HCT116 (cell line): ENCODE measurements at regions not wholly inside any gene's neighbourhood (a gene's known extent, or its start where the extent isn't known, plus 50 kb on each side); places are given as distances from the start of the nearest gene placed in this dataset.

ENCODE experiments used
- CTCF ChIP-seq, 3 experiments: fragments of 200-600 bp in 1 of 3; sonication (generic) in 1 of 3; IDR thresholded peaks in 2 of 3; conservative IDR thresholded peaks in 1 of 3; 2 replicates each; pipeline ENCODE4 v1.5.1; 2012 to 2017; ENCODE audit warnings: low read depth in 2 of 3, low read length in 2 of 3, antibody characterized with exemption in 1 of 3, borderline replicate concordance in 1 of 3, control low read depth in 1 of 3, mild to moderate bottlenecking in 1 of 3, mixed read lengths in 1 of 3, mixed run types in 1 of 3, moderate library complexity in 1 of 3; ENCODE audit not compliant: insufficient read depth in 1 of 3
- ELF1 ChIP-seq: IDR thresholded peaks from 2 replicates; pipeline ENCODE4 v1.6.1; 2012; ENCODE audit warnings: low read depth, borderline replicate concordance
- EZH2 ChIP-seq: fragments of 200-600 bp; sonication (generic); IDR thresholded peaks from 2 replicates; pipeline ENCODE4 v1.6.1; 2017; ENCODE audit warnings: antibody characterized with exemption, mixed run types
- EZH2phosphoT487 ChIP-seq: fragments of 200-600 bp; IDR thresholded peaks from 2 replicates; pipeline ENCODE4 v1.6.1; 2018; ENCODE audit warnings: antibody characterized with exemption, borderline replicate concordance
- MAX ChIP-seq: IDR thresholded peaks from 2 replicates; pipeline ENCODE4 v1.6.1; 2012
- POLR2A ChIP-seq: IDR thresholded peaks from 2 replicates; pipeline ENCODE4 v1.7.0; 2011; ENCODE audit warnings: borderline replicate concordance; ENCODE audit not compliant: insufficient read depth, insufficient read length; ENCODE audit errors: extremely low read depth
- POLR2AphosphoS5 ChIP-seq: IDR thresholded peaks from 2 replicates; pipeline ENCODE4 v1.6.1; 2011; ENCODE audit warnings: mild to moderate bottlenecking, low read depth, low read length, moderate library complexity
- SIN3A ChIP-seq: IDR thresholded peaks from 2 replicates; pipeline ENCODE4 v1.6.1; 2012; ENCODE audit warnings: low read depth
- SP1 ChIP-seq: IDR thresholded peaks from 2 replicates; pipeline ENCODE4 v1.6.1; 2012; ENCODE audit warnings: low read depth
- TCF7L2 ChIP-seq: IDR thresholded peaks from 2 replicates; pipeline ENCODE4 v1.7.0; 2011; ENCODE audit warnings: borderline replicate concordance, inconsistent platforms; ENCODE audit not compliant: insufficient read depth, insufficient read length; ENCODE audit errors: extremely low read depth
- ZBTB33 ChIP-seq: IDR thresholded peaks from 2 replicates; pipeline ENCODE4 v1.6.1; 2011; ENCODE audit warnings: mild to moderate bottlenecking, low read length, moderate library complexity; ENCODE audit not compliant: insufficient replicate concordance; ENCODE audit errors: extremely low read depth
- ZNF274 ChIP-seq: fragments of 200-500 bp; sonication (Bioruptor generic); IDR thresholded peaks from 2 replicates; pipeline ENCODE4 v1.6.1; 2014; ENCODE audit warnings: mild to moderate bottlenecking, low read depth, low read length, inconsistent platforms

GRCh38 chr18:39909706-39910105 is 2045.3 kb upstream of the PIK3C3 start:
- TF ChIP-seq MAX = no peak
- no peak for TF ChIP-seq CTCF (IDR thresholded peaks at IDR 0.05 in 2 of 3, conservative IDR thresholded peaks at IDR 0.05 in 1 of 3; ENCODE audit: borderline replicate concordance in 1 of 3, insufficient read depth in 1 of 3, low read depth in 2 of 3, low read length in 2 of 3)
- TF ChIP-seq EZH2 = no peak
- no peak for TF ChIP-seq SP1
- TF ChIP-seq TCF7L2 = no peak
- TF ChIP-seq ZBTB33 = no peak
- no peak for TF ChIP-seq POLR2A
- TF ChIP-seq POLR2AphosphoS5 = no peak
- TF ChIP-seq SIN3A = no peak
- no peak for TF ChIP-seq EZH2phosphoT487
- TF ChIP-seq ELF1 = no peak
- TF ChIP-seq ZNF274 = no peak
